NOMO-1 treated with DMSO at 0.1 percent for 48 hours (cell line): ENCODE measurements at regions not wholly inside any gene's neighbourhood (a gene's known extent, or its start where the extent isn't known, plus 50 kb on each side); places are given as distances from the start of the nearest gene placed in this dataset.

Experiments
- DNase-seq: peaks from one replicate; lab custom pipeline; 2025; ENCODE audit not compliant: unreplicated experiment; lab: John Stamatoyannopoulos, UW

GRCh38 chr4:23412701-23413100, 477.1 kb downstream of the PPARGC1A start:
- no peak for DNase-seq

DNA sequence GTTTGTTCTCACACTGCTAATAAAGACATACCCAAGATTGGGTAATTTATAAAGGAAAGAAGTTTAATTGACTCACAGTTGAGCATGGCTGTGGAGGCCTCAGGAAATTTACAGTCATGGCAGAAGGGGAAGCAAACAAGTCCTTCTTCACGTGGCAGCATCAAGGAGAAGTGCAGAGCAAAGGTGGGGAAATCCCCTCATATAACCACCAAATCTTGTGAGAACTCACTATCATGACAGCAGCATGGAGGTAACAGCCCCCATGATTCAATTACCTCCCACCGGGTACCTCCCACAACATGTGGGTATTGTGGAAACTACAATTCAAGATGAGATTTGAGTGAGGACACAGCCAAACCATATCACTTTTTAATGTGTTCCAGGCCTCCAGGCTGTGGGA, 480.9 kb downstream of the PPARGC1A start:
- DNase-seq: peak; percentile 22

GRCh38 chr4:23401572-23401971, 488.3 kb downstream of the PPARGC1A start:
- no peak for DNase-seq

DNA sequence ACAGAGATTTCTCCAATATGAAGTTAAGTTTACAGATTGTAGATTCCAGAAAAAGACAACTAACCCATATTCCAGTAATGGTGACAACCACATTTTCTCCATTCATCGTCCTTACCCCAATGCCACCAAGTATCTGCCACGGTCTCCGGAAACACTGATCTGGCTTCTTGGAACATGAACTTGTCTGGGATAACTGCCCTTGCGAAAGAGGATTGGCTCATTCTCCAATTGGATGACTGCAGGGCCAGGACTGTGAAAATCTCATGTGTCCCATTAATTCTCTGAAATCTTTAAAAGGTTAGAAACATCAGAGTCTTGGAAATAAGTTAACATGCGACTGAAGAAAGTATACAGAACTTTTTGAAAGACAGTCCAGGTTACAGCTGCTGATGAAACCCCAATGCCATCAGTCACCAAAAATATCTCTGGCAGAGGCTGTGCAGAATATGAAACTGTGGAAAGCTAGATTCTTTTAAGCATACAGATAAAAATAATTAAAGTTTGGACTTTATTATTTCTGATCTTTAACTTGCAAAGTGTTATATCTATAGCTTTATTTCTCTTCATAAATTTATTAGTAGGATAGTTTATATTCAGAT, 496.9 kb downstream of the PPARGC1A start:
- no peak for DNase-seq

GRCh38 chr4:23390246-23390645, 499.6 kb downstream of the PPARGC1A start:
- DNase-seq: no peak

DNA sequence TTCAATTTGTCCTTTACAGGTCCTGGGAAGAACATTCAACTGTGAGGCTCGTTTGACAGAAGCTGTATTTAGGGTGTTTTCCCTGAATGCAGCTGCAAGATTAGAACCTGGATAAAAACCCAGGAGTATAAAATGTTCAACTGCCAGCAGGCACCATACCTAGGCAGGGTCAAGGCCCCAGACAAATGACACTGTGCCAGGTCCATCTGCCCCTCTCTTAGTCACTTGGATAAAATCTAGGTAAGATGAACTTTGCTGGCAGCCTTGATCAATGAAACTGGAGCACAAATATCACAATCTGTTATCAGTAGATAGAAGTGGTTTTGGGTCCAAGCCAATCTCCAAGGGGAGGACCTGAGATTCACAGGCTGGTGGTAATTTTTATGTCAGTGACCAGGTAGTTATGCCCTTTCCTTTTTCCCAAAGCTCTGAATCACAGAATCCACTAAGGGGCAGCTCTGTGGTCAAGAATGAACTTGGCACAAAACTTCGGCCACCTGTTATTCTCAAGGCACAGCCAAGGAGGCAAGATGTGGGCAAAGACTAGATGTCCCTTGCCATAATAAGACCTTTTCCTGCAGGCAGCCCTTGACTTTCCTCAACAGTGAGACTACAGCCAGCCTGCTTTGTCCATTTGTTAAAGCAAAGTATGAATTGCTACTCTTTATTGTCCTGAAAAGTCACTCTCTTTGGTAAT, 501.0 kb downstream of the PPARGC1A start:
- DNase-seq: no peak

DNA sequence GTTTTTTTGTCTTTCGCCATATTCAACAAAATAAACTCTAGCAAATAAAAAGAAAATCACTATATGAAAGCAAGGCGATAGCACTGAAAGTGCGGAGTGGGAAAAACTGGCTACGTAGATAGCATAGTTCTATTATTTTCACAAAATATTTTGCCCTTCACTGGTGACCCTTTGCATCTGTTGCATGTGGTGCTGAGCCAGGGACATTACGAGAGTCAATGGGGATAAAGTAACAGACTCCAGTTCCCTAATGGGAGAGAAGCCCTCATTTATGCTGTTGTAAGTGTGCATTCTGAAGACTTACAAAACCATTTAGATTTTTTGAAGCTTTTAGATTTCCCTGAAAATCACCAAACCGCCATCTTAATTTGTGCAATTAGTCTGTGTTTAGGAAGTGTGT, 501.6 kb downstream of the PPARGC1A start:
- no peak for DNase-seq

- DNase-seq: no peak
Measured at GRCh38 chr4:23384741-23385140, 505.1 kb downstream of the PPARGC1A start.

GRCh38 chr4:23382879-23383278, 507.0 kb downstream of the PPARGC1A start:
- DNase-seq: no peak

GRCh38 chr4:23374259-23374658, 515.6 kb downstream of the PPARGC1A start:
- no peak for DNase-seq

DNA sequence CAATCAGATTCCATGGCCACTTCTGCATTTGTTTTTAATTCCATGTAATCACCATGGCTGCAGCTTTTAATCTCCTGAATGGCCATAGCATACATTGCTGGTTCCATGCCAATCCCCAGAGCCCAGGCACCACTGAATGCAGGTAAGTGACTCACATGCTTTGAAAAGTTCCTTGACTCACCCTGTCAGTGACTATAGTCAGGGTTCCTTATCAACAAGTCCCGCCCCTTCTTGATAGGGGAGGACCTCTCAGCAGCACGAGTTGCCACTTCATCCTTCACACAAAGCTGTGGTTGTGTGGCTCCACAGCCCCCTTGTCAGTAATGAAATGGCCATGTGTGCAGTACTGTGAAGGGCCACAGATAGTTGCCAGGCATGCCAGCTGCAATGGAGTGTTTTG, 516.6 kb downstream of the PPARGC1A start:
- DNase-seq: no peak

DNA sequence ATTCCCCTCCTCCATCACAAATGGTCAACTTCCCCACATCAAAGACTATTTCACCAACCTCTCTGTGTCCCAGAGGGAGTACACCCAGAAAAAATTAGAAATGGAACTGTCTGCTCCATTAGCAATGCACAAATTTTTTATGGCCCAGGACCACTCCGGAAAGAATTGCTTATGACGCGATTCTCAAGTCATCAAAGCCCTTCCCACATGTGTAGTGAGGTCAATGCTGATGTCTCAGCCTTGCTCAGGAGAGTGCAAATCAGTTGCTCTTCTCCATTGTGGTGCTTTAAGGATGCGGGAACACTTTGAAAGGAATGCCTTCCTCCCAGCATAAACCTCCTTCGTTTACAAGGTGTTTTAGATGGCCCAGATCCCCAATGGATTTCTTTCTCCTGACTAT, 518.3 kb downstream of the PPARGC1A start:
- no peak for DNase-seq

GRCh38 chr4:23369331-23369730, 520.5 kb downstream of the PPARGC1A start:
- no peak for DNase-seq

DNA sequence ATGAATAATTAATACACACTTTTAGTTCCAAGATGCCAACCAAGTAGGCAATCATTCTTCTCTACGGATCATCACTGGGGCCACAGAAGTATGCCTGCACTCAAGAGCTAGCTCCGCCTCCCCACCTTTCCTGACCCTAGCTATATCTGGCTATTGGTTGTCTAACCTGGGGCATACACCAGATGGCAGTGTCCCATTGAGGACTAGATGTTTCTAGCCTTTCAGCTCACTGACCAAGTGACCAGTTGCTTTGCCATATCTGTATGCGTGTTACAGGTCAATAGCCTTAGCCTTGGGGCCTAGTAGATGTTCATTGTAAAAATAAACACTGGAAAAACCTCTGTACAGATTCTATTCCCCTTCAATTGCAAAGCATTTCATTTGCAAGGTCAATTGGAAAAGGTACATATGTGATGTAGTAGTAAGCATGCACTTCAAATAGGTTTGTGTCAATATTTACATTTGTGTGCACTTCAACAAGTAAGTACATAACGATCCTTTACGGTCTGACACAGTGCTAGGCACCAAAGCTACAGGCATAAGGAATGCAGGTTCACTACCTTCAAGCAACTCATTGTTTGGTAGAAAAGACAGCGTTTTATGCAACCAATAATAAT, 521.7 kb downstream of the PPARGC1A start:
- DNase-seq: no peak

GRCh38 chr4:23366557-23366906, 523.3 kb downstream of the PPARGC1A start:
- DNase-seq: no peak

DNA sequence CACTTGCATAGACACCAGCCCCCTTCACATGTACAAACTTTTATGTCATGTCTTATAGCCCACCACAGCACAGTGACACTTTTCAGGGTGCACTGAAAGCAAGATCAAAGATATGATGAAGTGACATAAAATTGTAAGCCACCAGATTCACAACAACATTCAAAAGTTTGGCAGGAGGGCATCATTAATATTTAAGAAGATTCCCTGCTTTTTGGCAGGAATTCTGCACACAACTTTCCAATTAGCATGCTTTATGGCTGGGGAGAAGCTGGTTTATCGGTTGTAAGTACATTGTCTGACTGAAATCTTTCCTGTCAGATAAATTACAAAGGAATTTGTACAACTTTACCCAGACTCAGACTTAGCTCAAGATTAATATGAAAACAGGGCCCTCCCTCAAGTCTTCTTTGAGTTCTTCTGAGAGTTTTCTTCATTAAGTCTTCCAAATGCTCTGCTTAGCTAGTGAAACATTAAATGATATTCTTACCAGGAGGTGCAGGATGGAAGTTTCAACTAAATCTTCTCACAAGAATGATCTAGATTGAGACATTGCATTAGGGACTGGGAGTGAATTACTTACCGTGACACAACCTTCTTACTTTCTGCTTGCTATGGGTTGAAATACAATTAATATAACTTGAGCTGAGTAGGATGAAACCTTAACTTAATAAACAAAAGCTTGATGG, 523.8 kb downstream of the PPARGC1A start:
- no peak for DNase-seq

- DNase-seq: no peak
Measured at GRCh38 chr4:23365086-23365485, 524.8 kb downstream of the PPARGC1A start.

DNA sequence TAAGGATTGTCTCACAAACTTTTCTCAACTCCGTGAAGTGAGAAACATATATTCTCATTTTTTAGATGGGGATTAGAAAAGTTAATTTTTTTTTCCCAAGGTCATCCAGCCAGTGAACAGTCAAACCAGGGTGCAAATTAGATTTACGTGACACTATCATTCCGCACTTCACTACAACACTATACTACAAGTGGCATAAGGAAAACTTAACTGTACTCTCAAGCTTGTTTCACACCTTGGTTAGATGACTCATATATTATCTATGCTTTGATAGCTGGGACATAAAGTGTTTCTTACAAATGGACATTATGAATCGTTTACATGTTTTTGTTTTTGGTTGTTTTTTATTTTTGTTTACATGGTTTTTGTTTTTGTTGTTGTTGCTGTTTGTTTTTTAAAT, 525.7 kb downstream of the PPARGC1A start:
- DNase-seq: no peak

DNA sequence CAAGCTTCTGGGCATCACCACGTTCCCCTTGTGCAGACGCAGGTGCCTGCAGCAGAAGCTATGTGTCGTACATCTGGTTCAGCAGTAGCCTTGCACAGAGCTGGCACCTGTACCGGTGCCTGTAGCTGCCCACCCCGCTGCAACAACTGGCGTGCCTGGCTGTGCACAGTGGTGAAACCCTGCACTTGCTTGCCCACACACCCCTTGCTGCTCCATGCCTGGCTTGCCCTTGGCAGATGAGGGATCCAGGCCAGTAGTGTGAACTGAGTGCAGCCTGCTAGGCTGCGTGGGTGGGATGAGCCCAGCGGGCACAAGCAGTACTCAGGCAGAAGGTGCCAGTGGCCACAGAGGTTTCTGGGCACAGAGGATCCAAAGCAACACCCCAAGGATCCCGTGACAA, 528.4 kb downstream of the PPARGC1A start:
- no peak for DNase-seq

DNA sequence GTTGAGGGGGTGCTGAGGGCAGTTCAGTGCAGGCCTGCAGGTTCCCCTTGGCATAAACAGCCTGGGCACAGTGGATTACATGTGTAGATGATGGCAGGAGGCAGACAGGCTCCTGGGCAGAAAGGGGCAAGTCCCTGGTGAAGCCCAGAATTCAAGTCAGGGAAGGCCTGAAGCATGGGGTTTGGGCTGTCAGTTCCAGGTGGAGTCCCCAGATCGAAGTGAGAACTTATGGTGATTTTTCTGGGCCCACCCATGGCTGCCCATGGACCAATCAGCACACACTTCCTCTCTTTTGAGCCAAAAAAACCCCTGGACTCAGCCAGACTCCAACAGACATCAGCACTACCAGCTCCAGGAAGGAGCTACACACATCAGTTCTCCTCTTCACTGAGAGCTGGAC, 529.1 kb downstream of the PPARGC1A start:
- no peak for DNase-seq

DNA sequence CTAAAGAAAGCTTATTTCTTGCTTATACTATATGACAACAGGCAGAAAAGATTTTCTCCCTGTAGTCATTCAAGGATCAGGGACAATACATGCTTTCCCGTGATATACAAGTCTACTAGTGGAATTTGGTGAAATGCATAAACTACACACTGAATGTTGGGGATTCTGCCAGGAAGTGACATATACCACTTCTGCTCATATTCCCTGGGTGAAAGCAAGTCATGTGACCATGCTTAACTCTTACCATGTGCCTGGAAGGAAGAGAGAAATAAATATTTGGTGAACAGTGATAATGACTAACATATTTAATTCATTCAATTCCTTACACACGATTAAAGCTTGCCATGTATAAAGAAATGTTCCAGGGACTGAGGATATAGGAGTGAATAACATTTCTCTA, 534.6 kb downstream of the PPARGC1A start:
- DNase-seq: no peak

DNA sequence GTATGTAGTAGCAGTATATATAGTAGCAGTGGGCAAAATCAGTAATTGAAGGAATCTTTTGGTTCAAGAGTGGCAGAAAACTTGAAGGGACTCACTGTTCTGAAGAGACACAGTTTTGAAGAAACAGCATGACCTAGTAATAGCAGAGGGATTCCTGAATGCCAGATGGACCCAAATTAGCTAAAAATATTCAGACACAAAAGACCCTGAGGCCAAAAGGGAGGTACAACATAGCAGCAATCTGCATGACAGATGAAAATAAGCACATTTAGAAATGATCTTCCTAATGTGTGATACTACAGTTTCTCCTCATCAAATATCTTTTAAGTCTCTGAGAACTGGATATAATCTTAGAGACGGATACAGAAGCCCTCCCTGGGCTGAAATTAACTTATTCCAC, 536.6 kb downstream of the PPARGC1A start:
- DNase-seq: no peak
